ENCODE measurements at regions not wholly inside any gene's neighbourhood (a gene's known extent, or its start where the extent isn't known, plus 50 kb on each side); places are given as distances from the start of the nearest gene placed in this dataset.

DNA sequence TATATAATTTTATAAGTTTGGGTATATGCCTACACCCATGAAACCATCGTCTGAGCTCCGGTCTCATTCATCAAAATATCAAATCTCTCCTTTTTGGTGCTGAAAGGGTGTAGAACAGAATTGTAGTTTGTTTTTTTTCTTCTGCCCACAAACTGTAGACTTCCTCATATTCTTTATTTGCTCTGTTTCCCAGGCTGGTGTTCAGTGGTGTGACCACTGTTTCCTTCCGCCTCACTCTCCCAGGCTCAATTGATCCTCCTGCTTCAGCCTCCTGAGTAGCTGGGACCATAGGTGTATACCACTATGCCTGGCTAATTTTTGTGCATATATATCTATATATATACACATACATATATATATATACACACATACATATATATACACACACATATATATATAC is 139.6 kb upstream of the HCRTR2 start:
- Histone ChIP-seq H3K27me3 (ENCODE audit: insufficient read depth, low read depth, severe bottlenecking) (no peaks in the 10 kb centered on the region), H3K27ac (no peak overlapping the region), H3K9me3 (ENCODE audit: severe bottlenecking) (peaks cover 3% of the 10 kb centered on the region), H3K4me3 (ENCODE audit: low read depth, low read length) (no peak overlapping the region), H3K36me3 (no peaks in the 10 kb centered on the region)
- TF ChIP-seq, protein P1, sequence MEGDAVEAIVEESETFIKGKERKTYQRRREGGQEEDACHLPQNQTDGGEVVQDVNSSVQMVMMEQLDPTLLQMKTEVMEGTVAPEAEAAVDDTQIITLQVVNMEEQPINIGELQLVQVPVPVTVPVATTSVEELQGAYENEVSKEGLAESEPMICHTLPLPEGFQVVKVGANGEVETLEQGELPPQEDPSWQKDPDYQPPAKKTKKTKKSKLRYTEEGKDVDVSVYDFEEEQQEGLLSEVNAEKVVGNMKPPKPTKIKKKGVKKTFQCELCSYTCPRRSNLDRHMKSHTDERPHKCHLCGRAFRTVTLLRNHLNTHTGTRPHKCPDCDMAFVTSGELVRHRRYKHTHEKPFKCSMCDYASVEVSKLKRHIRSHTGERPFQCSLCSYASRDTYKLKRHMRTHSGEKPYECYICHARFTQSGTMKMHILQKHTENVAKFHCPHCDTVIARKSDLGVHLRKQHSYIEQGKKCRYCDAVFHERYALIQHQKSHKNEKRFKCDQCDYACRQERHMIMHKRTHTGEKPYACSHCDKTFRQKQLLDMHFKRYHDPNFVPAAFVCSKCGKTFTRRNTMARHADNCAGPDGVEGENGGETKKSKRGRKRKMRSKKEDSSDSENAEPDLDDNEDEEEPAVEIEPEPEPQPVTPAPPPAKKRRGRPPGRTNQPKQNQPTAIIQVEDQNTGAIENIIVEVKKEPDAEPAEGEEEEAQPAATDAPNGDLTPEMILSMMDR (IDR thresholded peaks at IDR 0.05; ENCODE audit: low read depth, low read length): no peak
- no peak for DNase-seq

DNA sequence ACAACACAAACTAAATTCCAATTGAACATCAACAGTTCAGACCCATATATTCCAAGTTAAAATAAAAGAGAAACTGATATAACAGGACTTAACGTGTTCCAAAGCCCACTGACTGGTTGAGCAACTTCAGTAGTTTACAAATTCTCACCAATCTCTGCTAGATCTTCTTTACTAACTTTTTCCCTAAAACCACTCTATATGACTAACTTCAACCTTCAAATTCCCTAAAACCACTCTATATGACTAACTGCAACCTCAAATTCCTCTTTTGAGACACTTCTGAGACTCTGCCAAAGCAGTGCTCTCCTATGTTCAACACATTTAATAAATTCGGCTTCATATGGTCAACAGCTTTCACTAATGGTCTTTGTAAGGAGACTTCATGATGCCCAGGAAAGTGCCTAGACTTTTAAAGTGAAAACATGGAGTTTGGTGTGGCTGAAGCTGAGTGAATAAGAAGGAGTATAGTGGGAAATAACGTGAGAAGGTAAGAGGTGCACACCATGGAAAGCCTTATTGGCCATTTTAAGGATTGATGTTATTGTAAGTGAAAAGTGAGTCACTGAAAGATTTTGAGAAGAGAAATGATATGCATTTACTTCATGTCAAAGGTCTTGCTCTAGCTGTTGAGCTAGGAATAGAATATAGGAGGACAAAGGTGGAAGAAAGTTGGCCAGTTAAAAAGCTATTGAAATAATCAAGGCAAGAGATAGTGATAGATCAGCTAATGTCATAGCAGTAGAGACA is 134.0 kb upstream of the HCRTR2 start:
- Histone ChIP-seq H3K27ac (no peak overlapping the region), H3K36me3 (no peaks in the 10 kb centered on the region), H3K9me3 (ENCODE audit: severe bottlenecking) (peaks cover 3% of the 10 kb centered on the region), H3K4me3 (ENCODE audit: low read depth, low read length) (no peak overlapping the region), H3K27me3 (ENCODE audit: insufficient read depth, low read depth, severe bottlenecking) (peaks cover 11% of the 10 kb centered on the region)
- TF ChIP-seq, protein P1 (IDR thresholded peaks at IDR 0.05; ENCODE audit: low read depth, low read length): no peak
- DNase-seq: no peak

DNA sequence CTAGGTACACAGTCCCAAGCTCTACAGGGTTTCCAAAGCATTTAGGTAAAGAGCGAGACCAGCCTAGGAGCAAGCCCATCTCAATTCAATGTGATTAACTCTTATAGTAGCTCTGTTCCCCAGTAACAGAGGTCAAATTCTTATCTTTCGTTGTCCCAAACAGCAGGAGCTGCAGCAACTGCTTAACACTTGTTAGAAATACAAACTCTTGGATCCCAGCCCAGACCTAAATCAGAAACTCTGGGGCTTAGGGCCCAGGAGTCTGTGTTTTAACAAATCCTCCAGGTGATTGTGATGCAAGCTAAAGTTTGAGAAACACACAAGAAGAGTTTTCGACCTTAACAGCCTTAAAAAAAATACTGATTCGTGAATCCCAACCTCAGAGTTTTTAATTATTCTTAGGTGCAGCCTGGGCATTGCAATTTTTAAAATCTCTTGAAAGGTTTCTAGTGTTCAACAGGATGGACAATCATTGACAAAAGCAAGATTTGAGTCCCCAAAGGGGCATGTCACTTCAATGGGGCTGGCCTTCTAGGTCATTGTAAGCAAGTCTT is 127.4 kb upstream of the HCRTR2 start:
- DNase-seq: no peak
- Histone ChIP-seq H3K27me3 (ENCODE audit: insufficient read depth, low read depth, severe bottlenecking) (peaks cover 32% of the 10 kb centered on the region), H3K27ac (no peak overlapping the region), H3K36me3 (no peaks in the 10 kb centered on the region), H3K9me3 (ENCODE audit: severe bottlenecking) (no peaks in the 10 kb centered on the region), H3K4me3 (ENCODE audit: low read depth, low read length) (no peak overlapping the region)
- TF ChIP-seq, protein P1 (IDR thresholded peaks at IDR 0.05; ENCODE audit: low read depth, low read length): no peak

DNA sequence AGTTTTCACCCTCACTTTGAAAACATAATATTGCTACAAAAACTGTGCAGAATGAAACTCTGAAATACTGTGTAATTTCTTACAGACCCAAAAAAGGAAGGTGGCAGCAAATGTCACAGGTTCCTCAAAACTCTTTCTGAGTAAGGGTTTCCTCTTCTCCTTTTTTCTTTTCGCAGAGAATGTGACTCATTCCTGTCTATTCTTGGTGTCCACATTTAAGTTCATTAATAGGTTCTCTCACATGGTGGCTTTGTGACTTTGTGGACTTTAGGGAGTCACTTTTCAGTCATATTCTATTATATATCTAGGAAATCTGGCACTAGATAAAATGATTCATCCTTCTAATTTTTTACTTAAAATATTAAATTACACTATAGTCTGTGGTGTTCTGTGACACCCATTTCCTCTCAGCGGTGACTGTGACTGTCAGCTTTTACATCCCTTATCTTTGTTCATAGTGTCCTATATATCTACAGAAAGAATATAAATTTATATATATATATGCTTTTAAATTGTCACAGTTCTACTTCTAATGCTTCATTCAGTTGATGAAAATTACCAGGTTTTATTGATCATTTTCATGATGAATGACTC is 126.8 kb upstream of the HCRTR2 start:
- no peak for DNase-seq
- Histone ChIP-seq H3K27ac (no peak overlapping the region), H3K36me3 (no peaks in the 10 kb centered on the region), H3K4me3 (ENCODE audit: low read depth, low read length) (no peak overlapping the region), H3K27me3 (ENCODE audit: insufficient read depth, low read depth, severe bottlenecking) (peaks cover 31% of the 10 kb centered on the region), H3K9me3 (ENCODE audit: severe bottlenecking) (no peaks in the 10 kb centered on the region)
- TF ChIP-seq, protein P1 (IDR thresholded peaks at IDR 0.05; ENCODE audit: low read depth, low read length): no peak

DNA sequence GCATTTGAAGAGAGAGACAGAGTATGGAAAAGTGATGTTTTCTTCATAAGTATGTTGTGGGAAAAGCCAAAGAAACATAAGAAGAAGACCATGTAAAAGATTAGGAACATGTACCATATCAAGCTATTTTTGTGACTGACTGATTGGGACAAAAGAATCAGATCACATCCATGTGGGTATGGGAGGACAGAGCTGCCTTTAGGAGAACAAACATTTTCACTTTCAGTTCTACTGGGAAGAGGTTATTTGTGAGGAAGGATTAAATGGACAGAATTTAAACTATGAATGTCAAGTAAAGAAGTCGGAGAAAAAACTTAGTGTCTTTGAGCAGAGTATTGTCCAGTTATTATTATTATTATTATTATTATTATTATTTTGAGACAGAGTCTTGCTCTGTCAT is 124.4 kb upstream of the HCRTR2 start:
- Histone ChIP-seq H3K27me3 (ENCODE audit: insufficient read depth, low read depth, severe bottlenecking) (peaks cover 25% of the 10 kb centered on the region), H3K4me3 (ENCODE audit: low read depth, low read length) (no peak overlapping the region), H3K36me3 (no peaks in the 10 kb centered on the region), H3K27ac (no peak overlapping the region), H3K9me3 (ENCODE audit: severe bottlenecking) (no peaks in the 10 kb centered on the region)
- DNase-seq: no peak
- TF ChIP-seq, protein P1 (IDR thresholded peaks at IDR 0.05; ENCODE audit: low read depth, low read length): no peak
